ENCODE measurements at regions not wholly inside any gene's neighbourhood (a gene's known extent, or its start where the extent isn't known, plus 50 kb on each side); places are given as distances from the start of the nearest gene placed in this dataset.

DNA sequence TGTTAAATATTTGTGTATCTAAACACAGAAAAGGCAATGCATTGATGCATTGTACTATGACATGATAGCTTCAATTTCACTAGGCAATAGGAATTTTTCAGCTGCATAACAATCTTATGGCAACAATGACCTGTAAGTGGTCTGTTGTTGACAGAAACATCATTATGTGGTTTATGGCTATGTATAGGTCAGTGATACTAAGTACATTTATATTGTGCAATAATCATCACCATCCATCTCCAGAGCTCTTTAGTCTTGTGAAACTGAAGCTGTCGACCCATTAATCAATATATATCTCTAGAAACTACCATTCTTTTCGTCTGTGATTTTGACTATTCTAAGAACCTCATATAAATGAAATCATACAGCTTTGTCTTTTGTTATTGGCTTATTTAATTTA is 200.1 kb upstream of the ZNF717 start:
- DNase-seq (ENCODE audit: low spot score): no peak

- DNase-seq (ENCODE audit: low spot score): no peak
These were observed 224.9 kb upstream of the ZNF717 start for GRCh38 chr3:76010252-76010651.

DNA sequence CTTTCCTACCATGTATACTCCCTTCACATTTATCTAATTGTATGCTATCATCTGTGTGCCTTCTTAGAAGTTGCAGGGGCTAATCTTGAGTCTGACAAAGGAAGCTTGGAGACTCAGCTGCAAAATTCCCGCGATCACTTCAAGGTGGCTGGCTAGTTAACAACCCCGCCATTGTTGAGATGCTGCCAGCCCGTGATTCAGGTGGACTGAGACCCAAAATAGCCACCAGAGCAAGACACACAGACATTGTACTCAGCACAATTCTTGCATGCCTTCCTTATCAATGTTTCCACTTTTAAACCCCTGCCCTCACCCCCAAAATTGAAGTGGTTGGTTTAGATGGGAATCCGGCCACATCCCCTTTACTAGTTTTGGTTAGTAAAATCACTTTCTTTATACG is 225.8 kb upstream of the ZNF717 start:
- DNase-seq (ENCODE audit: low spot score): no peak

DNA sequence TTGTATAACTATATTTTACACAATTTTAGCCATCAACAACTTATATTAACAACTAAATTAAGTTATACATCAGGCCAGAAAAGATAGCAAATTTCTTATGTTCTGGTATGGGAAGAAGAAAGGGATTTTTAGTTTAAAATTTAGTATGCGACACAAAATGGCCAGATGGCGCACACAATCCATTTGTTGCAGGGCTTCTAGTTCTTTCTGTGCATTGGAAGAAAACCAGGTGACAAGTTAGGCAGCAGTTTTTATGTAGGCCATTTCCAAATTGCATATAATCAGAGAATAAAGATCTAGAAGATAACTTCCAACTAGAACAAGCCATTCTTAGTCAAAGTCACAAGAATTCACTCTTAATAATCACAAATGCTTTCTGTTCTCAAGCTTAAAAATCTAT is 230.1 kb upstream of the ZNF717 start:
- DNase-seq (ENCODE audit: low spot score): no peak

DNA sequence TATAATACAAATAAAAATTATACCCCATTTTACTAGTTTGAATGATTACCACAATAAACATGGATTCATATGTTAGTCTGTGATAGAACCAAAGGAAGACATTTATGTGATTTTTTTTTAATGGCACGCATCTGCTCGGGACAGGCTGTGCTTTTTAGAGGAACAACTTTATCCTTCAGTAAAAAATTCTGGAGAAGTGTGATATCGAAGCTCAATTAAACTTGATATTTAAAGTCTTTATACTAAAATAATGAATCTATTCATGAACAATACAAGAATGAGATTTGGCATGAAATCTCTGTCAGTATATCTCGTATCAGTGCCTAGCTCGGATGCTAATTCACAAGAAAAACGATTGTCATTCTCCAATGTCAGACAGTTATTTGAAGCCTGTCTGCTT is 230.8 kb upstream of the ZNF717 start:
- no peak for DNase-seq (ENCODE audit: low spot score)

- no peak for DNase-seq (ENCODE audit: low spot score)
These were observed 231.6 kb upstream of the ZNF717 start for GRCh38 chr3:76016769-76017439.

- DNase-seq (ENCODE audit: low spot score): peak; percentile 9
These were observed 236.0 kb upstream of the ZNF717 start for GRCh38 chr3:76021376-76021775.

DNA sequence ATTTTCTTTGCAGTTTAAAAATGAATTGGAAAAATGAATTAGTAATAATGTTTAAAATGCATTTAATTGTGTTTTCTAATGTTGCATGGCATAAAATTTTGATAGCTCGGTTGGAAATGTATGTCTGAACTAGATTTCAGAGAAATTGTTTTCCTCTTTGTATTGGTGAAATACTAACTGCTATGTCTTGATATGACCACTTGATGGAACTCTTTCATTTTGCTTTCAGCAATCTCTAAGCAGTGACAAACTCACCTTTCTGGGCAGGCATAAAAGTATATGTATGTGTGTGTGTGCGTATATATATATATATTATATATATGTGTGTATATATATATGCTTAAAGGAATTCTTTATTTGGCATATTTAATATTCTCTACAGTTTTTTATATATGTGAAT is 239.3 kb upstream of the ZNF717 start:
- peak; percentile 26 for DNase-seq (ENCODE audit: low spot score)

GRCh38 chr3:76025561-76025960 is 240.2 kb upstream of the ZNF717 start:
- no peak for DNase-seq (ENCODE audit: low spot score)

DNA sequence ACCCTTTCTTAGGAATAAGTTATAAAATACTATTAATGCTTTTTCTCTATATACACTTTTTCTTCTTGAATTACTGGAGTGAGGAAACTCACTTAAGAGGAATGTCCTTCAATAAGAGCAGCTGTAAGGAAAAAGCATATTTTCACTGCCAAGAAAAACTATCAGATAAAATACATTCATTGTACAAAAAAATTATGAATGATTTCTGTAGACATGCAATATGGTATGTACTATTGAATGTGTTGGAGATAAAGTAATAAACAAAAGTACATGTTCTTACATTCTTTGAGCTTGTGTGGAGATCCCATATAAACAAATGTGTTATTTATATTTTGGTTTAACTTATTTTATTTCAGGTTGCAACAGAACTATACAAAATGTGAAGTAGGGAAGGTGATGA is 241.0 kb upstream of the ZNF717 start:
- no peak for DNase-seq (ENCODE audit: low spot score)

DNA sequence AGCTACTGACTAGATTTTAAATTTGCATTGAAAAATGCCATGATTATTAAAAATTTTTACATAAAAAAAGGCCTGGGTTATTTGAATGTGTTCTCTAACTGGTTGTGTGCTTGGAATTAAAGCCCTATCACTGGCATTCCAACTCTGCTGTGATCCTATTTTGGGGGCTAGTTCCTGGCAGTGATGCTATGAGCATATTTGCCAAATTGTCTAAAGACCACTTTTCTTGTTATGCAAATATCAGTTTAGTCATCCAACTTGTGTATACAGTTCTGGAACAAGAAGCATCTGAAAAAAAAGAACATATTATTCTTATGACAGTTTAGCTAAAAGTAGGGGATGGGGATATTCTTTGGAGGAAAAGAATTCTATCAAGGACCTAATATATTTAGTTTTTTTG is 243.4 kb upstream of the ZNF717 start:
- no peak for DNase-seq (ENCODE audit: low spot score)

- no peak for DNase-seq (ENCODE audit: low spot score)
These were observed 249.3 kb upstream of the ZNF717 start for GRCh38 chr3:76034649-76035048.

DNA sequence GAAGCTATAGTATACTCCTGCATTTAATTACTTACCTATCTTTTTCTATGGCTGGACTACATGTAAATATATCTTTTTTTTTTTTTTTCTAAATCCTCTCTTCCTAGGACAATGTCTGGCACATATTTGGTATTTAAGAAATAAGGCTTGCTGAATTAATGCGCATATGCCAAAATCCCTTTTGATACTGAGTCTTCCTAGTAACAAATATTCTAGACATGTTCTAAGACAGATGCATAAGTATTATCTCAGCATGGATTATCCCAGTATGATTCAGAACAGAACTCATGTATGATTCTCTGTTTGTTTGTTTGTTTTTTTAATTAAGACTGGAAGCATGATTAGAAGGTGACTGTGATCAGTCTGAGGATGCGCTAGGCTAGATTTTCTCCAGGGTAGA is 249.8 kb upstream of the ZNF717 start:
- no peak for DNase-seq (ENCODE audit: low spot score)

- DNase-seq (ENCODE audit: low spot score): no peak
These were observed 253.6 kb upstream of the ZNF717 start for GRCh38 chr3:76038949-76039348.

DNA sequence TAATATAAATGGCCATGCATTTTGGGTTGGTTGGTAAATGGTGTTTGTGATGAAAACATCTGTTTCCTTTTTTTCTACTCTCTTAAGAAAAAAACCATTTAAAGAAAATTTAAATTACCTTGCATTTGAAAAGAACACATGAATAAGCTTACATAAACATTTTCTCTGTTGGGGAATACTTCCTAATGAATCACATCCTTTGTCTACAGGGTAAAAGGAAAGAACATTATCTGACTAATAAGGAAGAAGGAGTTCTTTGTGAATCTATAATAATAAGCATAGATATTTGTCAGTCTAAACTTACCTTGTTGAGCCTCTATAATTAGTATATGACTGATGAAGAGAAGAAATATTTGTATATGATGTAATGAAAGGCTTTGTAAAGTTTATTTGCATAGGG is 254.1 kb upstream of the ZNF717 start:
- DNase-seq (ENCODE audit: low spot score): no peak

GRCh38 chr3:76040946-76041345 is 255.6 kb upstream of the ZNF717 start:
- no peak for DNase-seq (ENCODE audit: low spot score)

GRCh38 chr3:76043746-76044145 is 258.4 kb upstream of the ZNF717 start:
- DNase-seq (ENCODE audit: low spot score): no peak

DNA sequence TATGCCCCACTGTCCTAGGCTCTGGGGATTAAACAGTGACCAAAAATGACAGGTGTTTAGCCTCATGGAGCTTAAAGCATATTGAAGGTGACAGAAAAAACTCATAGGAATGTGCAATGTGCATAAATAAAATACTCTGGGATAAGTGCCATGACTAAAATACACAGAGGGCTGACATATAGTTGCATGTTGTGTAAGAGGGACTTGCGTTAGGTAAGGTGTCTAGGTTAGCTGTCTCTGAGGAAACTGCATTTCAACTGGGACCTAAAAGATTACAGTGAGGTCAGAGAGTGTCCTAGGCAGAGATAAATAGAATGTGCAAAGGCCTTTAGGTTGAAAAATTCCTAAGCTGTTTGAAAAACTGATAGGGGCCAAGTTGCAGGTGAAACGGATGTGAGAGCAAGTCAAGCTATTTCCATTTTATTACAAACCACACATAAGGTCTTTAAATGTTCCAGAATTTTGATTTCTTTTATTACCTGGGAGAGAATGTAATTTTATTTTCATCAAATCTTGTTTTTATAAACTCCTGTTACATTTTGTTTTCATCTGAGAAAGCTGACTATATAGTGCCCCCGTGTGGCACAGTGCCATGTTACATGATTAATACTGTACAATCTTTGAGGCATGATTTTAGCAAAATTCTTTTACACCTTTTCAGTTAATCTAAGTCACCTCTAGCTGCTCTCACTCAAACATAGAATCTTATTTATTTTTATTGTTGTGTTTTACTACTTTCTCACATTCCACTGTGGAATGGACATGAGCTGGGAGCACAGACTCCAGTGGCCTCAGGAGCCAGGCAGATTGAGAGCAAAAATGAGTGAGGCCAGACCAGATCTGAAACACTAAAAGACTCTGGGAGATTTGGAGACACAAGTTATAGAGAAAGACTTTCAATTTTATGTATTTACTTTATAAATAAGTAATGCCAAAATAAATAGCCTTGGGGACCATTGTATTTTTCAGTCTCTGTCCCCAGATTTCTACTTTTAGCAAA is 259.6 kb upstream of the ZNF717 start:
- DNase-seq (ENCODE audit: low spot score): no peak

GRCh38 chr3:76047368-76047767 is 262.0 kb upstream of the ZNF717 start:
- DNase-seq (ENCODE audit: low spot score): no peak

DNA sequence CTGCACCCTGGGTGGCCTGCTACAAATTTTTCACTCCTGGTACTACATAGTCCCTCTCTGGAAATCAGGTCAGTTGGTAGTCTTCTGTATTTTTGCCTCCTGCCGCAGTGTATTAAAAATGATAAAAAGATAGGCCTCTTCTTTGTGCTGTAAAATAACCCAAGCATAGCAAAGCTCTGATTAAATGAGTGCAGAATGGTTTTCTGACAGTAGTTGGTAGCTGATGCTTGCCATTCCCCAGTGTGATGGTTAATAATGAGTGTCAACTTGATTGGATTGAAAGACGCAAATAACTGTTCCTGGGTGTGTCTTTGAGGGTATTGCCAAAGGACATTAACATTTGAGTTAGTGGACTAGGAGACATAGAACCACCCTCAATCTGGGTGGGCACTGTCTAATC is 264.4 kb upstream of the ZNF717 start:
- DNase-seq (ENCODE audit: low spot score): no peak

DNA sequence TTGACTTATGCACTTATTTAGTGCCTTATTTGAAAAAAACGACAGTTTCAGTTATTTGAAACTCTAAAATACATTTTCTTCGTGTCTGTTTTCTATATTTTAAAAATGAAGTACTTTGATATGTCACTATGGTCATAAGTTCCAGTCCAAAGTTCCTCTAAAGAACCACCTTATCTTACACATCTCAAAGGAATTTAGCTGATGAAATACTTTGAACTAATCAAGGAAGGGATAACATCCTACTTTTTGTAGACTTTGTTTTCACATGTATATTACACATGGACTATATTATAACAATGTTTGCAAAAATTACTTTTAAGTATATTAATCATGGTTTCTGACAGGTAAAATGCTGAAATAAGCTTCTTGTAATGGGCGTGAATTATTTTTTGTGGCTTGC is 265.8 kb upstream of the ZNF717 start:
- no peak for DNase-seq (ENCODE audit: low spot score)

GRCh38 chr3:76054404-76054803 is 269.1 kb upstream of the ZNF717 start:
- no peak for DNase-seq (ENCODE audit: low spot score)

DNA sequence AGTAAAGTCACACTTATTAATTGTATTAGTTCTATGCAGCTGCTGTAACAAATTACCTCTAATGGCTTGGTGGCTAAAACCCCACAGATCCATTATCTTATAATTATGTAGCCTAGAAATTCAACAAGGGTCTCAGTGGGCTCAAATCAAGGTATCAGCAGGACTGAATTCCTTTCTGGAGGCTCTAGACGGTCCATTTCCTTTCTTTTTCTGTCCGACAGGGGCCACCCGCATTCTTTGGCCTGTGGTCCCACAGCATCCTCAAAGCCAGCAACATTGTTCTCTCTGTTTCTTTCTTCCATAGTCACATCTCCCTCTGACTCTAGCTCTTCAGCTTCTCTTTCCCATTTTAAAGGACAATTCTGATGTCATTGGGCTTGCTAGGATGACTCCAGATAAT is 276.3 kb upstream of the ZNF717 start:
- DNase-seq (ENCODE audit: low spot score): no peak

All from H4 (cell line).